ENCODE measurements at regions not wholly inside any gene's neighbourhood (a gene's known extent, or its start where the extent isn't known, plus 50 kb on each side); places are given as distances from the start of the nearest gene placed in this dataset.

DNA sequence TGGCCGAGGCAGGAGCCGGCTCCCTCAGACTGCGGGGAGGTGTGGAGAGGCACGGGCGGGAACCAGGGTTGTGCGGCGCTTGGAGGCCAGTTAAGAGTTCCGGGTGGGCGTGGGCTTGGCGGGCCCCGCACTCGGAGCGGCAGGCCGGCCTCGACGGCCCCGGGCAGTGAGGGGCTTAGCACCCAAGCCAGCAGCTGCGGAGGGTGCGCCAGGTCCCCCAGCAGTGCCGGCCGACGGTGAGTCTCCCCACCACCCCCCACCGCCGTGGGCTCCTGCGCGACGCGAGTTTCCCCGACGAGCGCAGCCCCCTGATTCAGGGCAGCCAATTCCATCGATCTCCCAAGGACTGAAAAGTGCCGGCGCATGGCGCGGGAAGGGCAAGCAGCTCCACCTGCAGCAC, 605.4 kb upstream of the SLC35B3 start:
- TF ChIP-seq POLR2A (IDR thresholded peaks at IDR 0.05; ENCODE audit: low read length) (no peak), GATA1 (IDR thresholded peaks at IDR 0.05; ENCODE audit: low read depth, low read length) (no peak)
